ENCODE measurements at regions not wholly inside any gene's neighbourhood (a gene's known extent, or its start where the extent isn't known, plus 50 kb on each side); places are given as distances from the start of the nearest gene placed in this dataset.
"Not testable (repeated sequence)": the region's sequence is repeated elsewhere in the genome, so short reads cannot be mapped to it uniquely, and the experiment has no call there.

- H3F3A ChIP-seq (ENCODE audit: low read length, unreplicated experiment): no peaks in the 10 kb centered on the region
- H4K20me1 ChIP-seq (ENCODE audit: low read length): no peaks in the 10 kb centered on the region
- intact Hi-C loops (cut with micrococcal nuclease): no loop called here
- no peak overlapping the region for H2AFZ ChIP-seq (ENCODE audit: low read length)
- no peak overlapping the region for H3K4me2 ChIP-seq (ENCODE audit: low read length)
- no peaks in the 10 kb centered on the region for H3K79me2 ChIP-seq (ENCODE audit: low read length)
- H3K9ac ChIP-seq (ENCODE audit: low read length): no peak overlapping the region
- ChIA-PET CTCF (no interaction called here), POLR2A (ENCODE audit: unreplicated experiment) (no interaction called here)
- ATAC-seq (no peak), DNase-seq (no peak)
- no peak overlapping the region for H3K4me3 ChIP-seq (ENCODE audit: low read length)
- H3K9me3 ChIP-seq (ENCODE audit: low read length): no peaks in the 10 kb centered on the region
- no peaks in the 10 kb centered on the region for H3K4me1 ChIP-seq (ENCODE audit: insufficient read depth, low read length)
- TF ChIP-seq EZH2phosphoT487 (IDR thresholded peaks at IDR 0.05; ENCODE audit: borderline replicate concordance, low read length) (no peak), CTCF (conservative IDR thresholded peaks at IDR 0.05; ENCODE audit: low read depth, low read length) (no peak), EZH2 (IDR thresholded peaks at IDR 0.05; ENCODE audit: low read length, unreplicated experiment) (no peak)
- no TSS peak for BruUV-seq (replicated peaks)
- no peaks in the 10 kb centered on the region for H3K9me2 ChIP-seq (replicated peaks; ENCODE audit: low read length)
- no peaks in the 10 kb centered on the region for H3K36me3 ChIP-seq (ENCODE audit: low read depth, low read length)
- no peak overlapping the region for H3K27ac ChIP-seq (ENCODE audit: low read length)
- 0 out of 2 replicates have a peak, but pooled peaks cover under 1% of the 10 kb centered on the region for H3K27me3 ChIP-seq (ENCODE audit: low read length)
Measured at GRCh38 chr2:130286983-130287655, 55.6 kb upstream of the IMP4 start.

GRCh38 chr2:130283341-130283869 is 59.3 kb upstream of the IMP4 start:
- H4K20me1 ChIP-seq (ENCODE audit: low read length); POLR2A ChIA-PET (ENCODE audit: unreplicated experiment); H3K27ac ChIP-seq (ENCODE audit: low read length); H3K9ac ChIP-seq (ENCODE audit: low read length); intact Hi-C loops (cut with micrococcal nuclease); H3K4me2 ChIP-seq (ENCODE audit: low read length); H2AFZ ChIP-seq (ENCODE audit: low read length); ATAC-seq; BruUV-seq (replicated peaks); H3K9me3 ChIP-seq (ENCODE audit: low read length); H3K4me1 ChIP-seq (ENCODE audit: insufficient read depth, low read length); DNase-seq; CTCF ChIA-PET; H3K9me2 ChIP-seq (replicated peaks; ENCODE audit: low read length); H3K79me2 ChIP-seq (ENCODE audit: low read length); H3K27me3 ChIP-seq (ENCODE audit: low read length); H3F3A ChIP-seq (ENCODE audit: low read length, unreplicated experiment); H3K4me3 ChIP-seq (ENCODE audit: low read length); H3K36me3 ChIP-seq (ENCODE audit: low read depth, low read length): not testable (repeated sequence)

GRCh38 chr2:130279551-130279950 is 63.1 kb upstream of the IMP4 start:
- H3K79me2 ChIP-seq (ENCODE audit: low read length); H3K27ac ChIP-seq (ENCODE audit: low read length); H3K4me3 ChIP-seq (ENCODE audit: low read length); CTCF ChIA-PET; BruUV-seq (replicated peaks); H3K27me3 ChIP-seq (ENCODE audit: low read length); POLR2A ChIA-PET (ENCODE audit: unreplicated experiment); H3K9me3 ChIP-seq (ENCODE audit: low read length); H2AFZ ChIP-seq (ENCODE audit: low read length); H3K4me2 ChIP-seq (ENCODE audit: low read length); H3K9ac ChIP-seq (ENCODE audit: low read length); H3K36me3 ChIP-seq (ENCODE audit: low read depth, low read length); H3F3A ChIP-seq (ENCODE audit: low read length, unreplicated experiment); H3K4me1 ChIP-seq (ENCODE audit: insufficient read depth, low read length); H3K9me2 ChIP-seq (replicated peaks; ENCODE audit: low read length); H4K20me1 ChIP-seq (ENCODE audit: low read length); ATAC-seq; DNase-seq: not testable (repeated sequence)
- intact Hi-C loops (cut with micrococcal nuclease): loop anchor here (10.0 kb wide), 1 partner anchor 1095 kb away; no protein-coding TSS in a partner anchor

- H3K4me1 ChIP-seq (ENCODE audit: insufficient read depth, low read length); DNase-seq; ATAC-seq; H3K9me3 ChIP-seq (ENCODE audit: low read length); H3K27me3 ChIP-seq (ENCODE audit: low read length); POLR2A ChIA-PET (ENCODE audit: unreplicated experiment); H3K9me2 ChIP-seq (replicated peaks; ENCODE audit: low read length); H3K36me3 ChIP-seq (ENCODE audit: low read depth, low read length); H3F3A ChIP-seq (ENCODE audit: low read length, unreplicated experiment); intact Hi-C loops (cut with micrococcal nuclease); H2AFZ ChIP-seq (ENCODE audit: low read length); H3K27ac ChIP-seq (ENCODE audit: low read length); H3K9ac ChIP-seq (ENCODE audit: low read length); H3K4me3 ChIP-seq (ENCODE audit: low read length); BruUV-seq (replicated peaks); H4K20me1 ChIP-seq (ENCODE audit: low read length); H3K4me2 ChIP-seq (ENCODE audit: low read length); H3K79me2 ChIP-seq (ENCODE audit: low read length); CTCF ChIA-PET: not testable (repeated sequence)
Measured at GRCh38 chr2:130268333-130268732, 70.1 kb upstream of the TUBA3E start.

- H2AFZ ChIP-seq (ENCODE audit: low read length); H3F3A ChIP-seq (ENCODE audit: low read length, unreplicated experiment); H3K9me2 ChIP-seq (replicated peaks; ENCODE audit: low read length); POLR2A ChIA-PET (ENCODE audit: unreplicated experiment); H3K4me3 ChIP-seq (ENCODE audit: low read length); DNase-seq; intact Hi-C loops (cut with micrococcal nuclease); CTCF ChIA-PET; H3K9ac ChIP-seq (ENCODE audit: low read length); H4K20me1 ChIP-seq (ENCODE audit: low read length); H3K4me1 ChIP-seq (ENCODE audit: insufficient read depth, low read length); H3K9me3 ChIP-seq (ENCODE audit: low read length); H3K36me3 ChIP-seq (ENCODE audit: low read depth, low read length); H3K4me2 ChIP-seq (ENCODE audit: low read length); H3K79me2 ChIP-seq (ENCODE audit: low read length); H3K27me3 ChIP-seq (ENCODE audit: low read length); ATAC-seq; H3K27ac ChIP-seq (ENCODE audit: low read length); BruUV-seq (replicated peaks): not testable (repeated sequence)
Measured at GRCh38 chr2:130267572-130267971, 69.3 kb upstream of the TUBA3E start.

- CTCF ChIA-PET; H3F3A ChIP-seq (ENCODE audit: low read length, unreplicated experiment); BruUV-seq (replicated peaks); H3K79me2 ChIP-seq (ENCODE audit: low read length); H3K4me1 ChIP-seq (ENCODE audit: insufficient read depth, low read length); DNase-seq; H2AFZ ChIP-seq (ENCODE audit: low read length); H3K27me3 ChIP-seq (ENCODE audit: low read length); intact Hi-C loops (cut with micrococcal nuclease); H3K9me3 ChIP-seq (ENCODE audit: low read length); H3K4me3 ChIP-seq (ENCODE audit: low read length); H3K36me3 ChIP-seq (ENCODE audit: low read depth, low read length); H3K27ac ChIP-seq (ENCODE audit: low read length); H3K9ac ChIP-seq (ENCODE audit: low read length); POLR2A ChIA-PET (ENCODE audit: unreplicated experiment); H4K20me1 ChIP-seq (ENCODE audit: low read length); H3K4me2 ChIP-seq (ENCODE audit: low read length); ATAC-seq; H3K9me2 ChIP-seq (replicated peaks; ENCODE audit: low read length): not testable (repeated sequence)
Measured at GRCh38 chr2:130266836-130267235, 68.6 kb upstream of the TUBA3E start.

All from PC-3 (cell line).